Endothelial cell of umbilical vein (primary cell): ENCODE measurements at regions not wholly inside any gene's neighbourhood (a gene's known extent, or its start where the extent isn't known, plus 50 kb on each side); places are given as distances from the start of the nearest gene placed in this dataset.

Experiments
- BruUV-seq: library from RNA; stranded (reverse); fragments of 400-500 nt; replicated peaks from 2 replicates; lab custom pipeline; 2021; lab: Mats Ljungman, UMichigan
- CTCF ChIA-PET: fragments of 300-600, 350-600 bp; sonication (Branson Sonifier 250); formaldehyde crosslinking; loops from one replicate; lab custom pipeline; 2021; ENCODE audit warnings: antibody characterized with exemption, inconsistent platforms; lab: Charles Lee
- POLR2A ChIA-PET: fragments of 300-600, 350-600 bp; sonication (Branson Sonifier 250); formaldehyde crosslinking; loops from one replicate; lab custom pipeline; 2021; ENCODE audit warnings: antibody characterized with exemption, inconsistent platforms; lab: Charles Lee
- DNase-seq: peaks from one replicate; pipeline ENCODE4 v3.0.0-alpha.2; 2011; ENCODE audit warnings: low read depth, low spot score
- FAIRE-seq: peaks from 2 replicates; lab custom pipeline; 2011; peaks lifted over from hg19 to GRCh38; lab: Jason Lieb, UNC
- H2AFZ ChIP-seq: 2 replicates; pipeline ENCODE4 v1.6.0; 2012; ENCODE audit warnings: low read depth, low read length, control low read depth, inconsistent platforms
- H3K27ac ChIP-seq: 2 replicates; pipeline ENCODE4 v1.5.1; 2011; ENCODE audit warnings: low read depth, mild to moderate bottlenecking, control low read depth, low read length, moderate library complexity; ENCODE audit not compliant: insufficient read depth
- H3K27me3 ChIP-seq, 2 experiments: 2 replicates each; pipeline versions ENCODE4 v1.6.0 to v1.6.1; 2011; ENCODE audit warnings: low read length in 2 of 2, mixed read lengths in 1 of 2; ENCODE audit not compliant: control insufficient read depth in 2 of 2, insufficient read depth in 2 of 2
- H3K36me3 ChIP-seq, 2 experiments: 2 replicates in 1 of 2; 3 replicates in 1 of 2; pipeline ENCODE4 v1.5.1; 2011; ENCODE audit warnings: low read length in 2 of 2, mild to moderate bottlenecking in 1 of 2, moderate library complexity in 1 of 2; ENCODE audit not compliant: control insufficient read depth in 2 of 2, insufficient read depth in 2 of 2; ENCODE audit errors: extremely low read depth in 1 of 2
- H3K4me1 ChIP-seq: 3 replicates; pipeline ENCODE4 v1.5.1; 2011; ENCODE audit warnings: mild to moderate bottlenecking, low read length; ENCODE audit not compliant: control insufficient read depth, insufficient read depth; ENCODE audit errors: extremely low read depth
- H3K4me2 ChIP-seq: 2 replicates; pipeline ENCODE4 v1.6.1; 2011; ENCODE audit warnings: low read length, control low read depth, mixed read lengths; ENCODE audit not compliant: insufficient read depth
- H3K4me3 ChIP-seq, 3 experiments: fragments of 200-600 bp in 1 of 3; sonication (generic), shearing (Covaris generic) in 1 of 3; replicated peaks in 1 of 3; 2 replicates each; pipeline ENCODE4 v1.5.1; 2011 to 2016; ENCODE audit warnings: control low read depth in 3 of 3, low read length in 3 of 3, mild to moderate bottlenecking in 2 of 3, inconsistent platforms in 1 of 3, low read depth in 1 of 3, moderate library complexity in 1 of 3; ENCODE audit not compliant: insufficient read depth in 1 of 3
- H3K79me2 ChIP-seq: 2 replicates; pipeline ENCODE4 v1.6.0; 2012; ENCODE audit warnings: low read length, inconsistent platforms; ENCODE audit not compliant: control insufficient read depth, insufficient read depth
- H3K9ac ChIP-seq: replicated peaks from 2 replicates; pipeline ENCODE3; 2011; ENCODE audit warnings: low read length, control low read depth; ENCODE audit not compliant: insufficient read depth; ENCODE audit errors: extremely low read depth
- H3K9me1 ChIP-seq: replicated peaks from 3 replicates; pipeline ENCODE4 v1.6.0; 2011; ENCODE audit warnings: mild to moderate bottlenecking, low read length; ENCODE audit not compliant: control insufficient read depth, insufficient read depth; ENCODE audit errors: extremely low read depth
- H3K9me3 ChIP-seq: replicated peaks from 2 replicates; pipeline ENCODE4 v1.5.1; 2012; ENCODE audit warnings: low read length, inconsistent platforms; ENCODE audit not compliant: control insufficient read depth, insufficient read depth
- H4K20me1 ChIP-seq: replicated peaks from 2 replicates; pipeline ENCODE3; 2011; ENCODE audit warnings: mild to moderate bottlenecking, low read length; ENCODE audit not compliant: control insufficient read depth, insufficient read depth; ENCODE audit errors: extremely low read depth
- CTCF ChIP-seq, 2 donors: IDR thresholded peaks; 1 replicate in 1 of 2; 2 replicates in 1 of 2; pipeline ENCODE4 v1.5.1; 2011; ENCODE audit warnings: low read length in 2 of 2, mild to moderate bottlenecking in 2 of 2, moderate library complexity in 2 of 2, control low read depth in 1 of 2, inconsistent platforms in 1 of 2, low read depth in 1 of 2; ENCODE audit not compliant: insufficient read depth in 1 of 2; ENCODE audit errors: extremely low read depth in 1 of 2
- EZH2 ChIP-seq: IDR thresholded peaks from 2 replicates; pipeline ENCODE4 v1.6.1; 2012; ENCODE audit warnings: borderline replicate concordance, low read depth, mild to moderate bottlenecking, moderate library complexity, low read length, inconsistent platforms; ENCODE audit not compliant: severe bottlenecking
- FOS ChIP-seq: IDR thresholded peaks from 2 replicates; pipeline ENCODE4 v1.6.1; 2011; ENCODE audit warnings: mild to moderate bottlenecking, low read length, moderate library complexity, borderline replicate concordance; ENCODE audit not compliant: insufficient read depth
- GATA2 ChIP-seq: IDR thresholded peaks from 2 replicates; pipeline ENCODE4 v1.7.0; 2011; ENCODE audit warnings: low read depth, mild to moderate bottlenecking, moderate library complexity, mixed read lengths, low read length; ENCODE audit not compliant: insufficient read length, insufficient read depth
- JUN ChIP-seq: IDR thresholded peaks from 2 replicates; pipeline ENCODE4 v1.6.1; 2011; ENCODE audit warnings: borderline replicate concordance, low read depth; ENCODE audit not compliant: insufficient read length, insufficient read depth
- MAX ChIP-seq: IDR thresholded peaks from 2 replicates; pipeline ENCODE4 v1.6.1; 2011; ENCODE audit not compliant: insufficient read depth, insufficient read length
- MYC ChIP-seq: IDR thresholded peaks from one replicate; pipeline ENCODE4 v1.6.1; 2011; ENCODE audit warnings: mild to moderate bottlenecking, low read depth, low read length
- POLR2A ChIP-seq: IDR thresholded peaks from 2 replicates; pipeline ENCODE4 v1.6.1; 2012; ENCODE audit warnings: low read depth, mild to moderate bottlenecking, control low read depth, low read length
- POLR2AphosphoS5 ChIP-seq: IDR thresholded peaks from 2 replicates; pipeline ENCODE4 v1.6.1; 2012; ENCODE audit warnings: low read depth, mild to moderate bottlenecking, control low read depth, low read length, moderate library complexity; ENCODE audit not compliant: insufficient read depth
- dilution Hi-C: fragments of 300-500 bp; cut with MboI; formaldehyde crosslinking; loops from one replicate; pipeline ENCODE4 v1.15.0; 2019; ENCODE audit warnings: low sequenced_read_pairs; ENCODE audit not compliant: extremely low pct_ligation_motif_present
- intact Hi-C: fragments of 100-400 bp; cut with micrococcal nuclease; formaldehyde crosslinking; loops from one replicate; pipeline ENCODE4 v1.10.0; 2022

- Histone ChIP-seq H3K9ac (no peak overlapping the region), H2AFZ (no peak overlapping the region), H3K4me2 (no peak overlapping the region), H3K27ac (no peak overlapping the region), H3K4me1 (no peaks in the 10 kb centered on the region), H3K79me2 (no peaks in the 10 kb centered on the region), H3K9me1 (no peaks in the 10 kb centered on the region), H3K27me3 (peaks cover 2 to 7% of the 10 kb centered on the region in 2 experiments), H4K20me1 (no peaks in the 10 kb centered on the region), H3K4me3 (no peak overlapping the region), H3K9me3 (no peaks in the 10 kb centered on the region), H3K36me3 (no peaks in the 10 kb centered on the region)
- POLR2A ChIA-PET: no interaction called here
- FAIRE-seq: no peak
- no TSS peak for BruUV-seq
- no peak for DNase-seq
- CTCF ChIA-PET: no interaction called here
- dilution Hi-C loops (no loop called here), intact Hi-C loops (no loop called here)
- TF ChIP-seq MYC (no peak), POLR2AphosphoS5 (no peak), GATA2 (no peak), EZH2 (no peak), JUN (no peak), CTCF (IDR thresholded peaks at IDR 0.05; ENCODE audit: extremely low read depth in 1 of 2, insufficient read depth in 1 of 2, low read depth in 1 of 2, low read length in 2 of 2) (no peak), FOS (no peak), POLR2A (no peak), MAX (no peak)
These were observed 95.5 kb downstream of the MIS18A start for GRCh38 chr21:32183396-32183795.
